ACHN (cell line): ENCODE measurements at regions not wholly inside any gene's neighbourhood (a gene's known extent, or its start where the extent isn't known, plus 50 kb on each side); places are given as distances from the start of the nearest gene placed in this dataset.
"Not testable (repeated sequence)": the region's sequence is repeated elsewhere in the genome, so short reads cannot be mapped to it uniquely, and the experiment has no call there.

Experiments
- DNase-seq: peaks from one replicate; pipeline ENCODE4 v3.0.0-alpha.2; 2015
- in situ Hi-C: cut with HindIII; loops from 2 replicates; pipeline ENCODE4 v1.10.0; 2017; ENCODE audit warnings: low sequenced_read_pairs, low pct_ligation_motif_present, low pct_unique_long_range_greater_than_20kb

GRCh38 chr11:70901951-70902521 lies 350.3 kb downstream of the SHANK2 start:
- DNase-seq: no peak
- in situ Hi-C loops: no loop called here

GRCh38 chr11:70903229-70903628 lies 349.1 kb downstream of the SHANK2 start:
- in situ Hi-C loops, DNase-seq: not testable (repeated sequence)

- in situ Hi-C loops: no loop called here
- DNase-seq: no peak
These were observed 346.3 kb downstream of the SHANK2 start for GRCh38 chr11:70906101-70906500.

- no peak for DNase-seq
- in situ Hi-C loops: no loop called here
These were observed 344.2 kb downstream of the SHANK2 start for GRCh38 chr11:70908223-70908622.

GRCh38 chr11:70910835-70911234 lies 341.5 kb downstream of the SHANK2 start:
- DNase-seq: no peak
- in situ Hi-C loops: no loop called here

- in situ Hi-C loops: no loop called here
- DNase-seq: peak; percentile 33
These were observed 340.0 kb downstream of the SHANK2 start for GRCh38 chr11:70912226-70912840.

- DNase-seq: no peak
- in situ Hi-C loops: no loop called here
These were observed 338.6 kb downstream of the SHANK2 start for GRCh38 chr11:70913715-70914231.

GRCh38 chr11:70914496-70914895 lies 337.9 kb downstream of the SHANK2 start:
- DNase-seq: no peak
- in situ Hi-C loops: no loop called here

- in situ Hi-C loops: no loop called here
- no peak for DNase-seq
These were observed 337.0 kb downstream of the SHANK2 start for GRCh38 chr11:70915158-70915985.

- DNase-seq: no peak
- in situ Hi-C loops: no loop called here
These were observed 336.0 kb downstream of the SHANK2 start for GRCh38 chr11:70916351-70916750.

- no peak for DNase-seq
- in situ Hi-C loops: no loop called here
These were observed 334.1 kb downstream of the SHANK2 start for GRCh38 chr11:70918242-70918641.

GRCh38 chr11:70921804-70922203 lies 330.6 kb downstream of the SHANK2 start:
- DNase-seq: no peak
- in situ Hi-C loops: no loop called here

- in situ Hi-C loops: no loop called here
These were observed 328.3 kb downstream of the SHANK2 start for GRCh38 chr11:70924108-70924507.

GRCh38 chr11:70925238-70925637 lies 327.1 kb downstream of the SHANK2 start:
- in situ Hi-C loops: no loop called here
- DNase-seq: no peak

More at GRCh38 chr11:70924108-70924507, 328.3 kb downstream of the SHANK2 start:
- no peak for DNase-seq

- DNase-seq: no peak
- in situ Hi-C loops: no loop called here
These were observed 325.7 kb downstream of the SHANK2 start for GRCh38 chr11:70926543-70927201.

GRCh38 chr11:70928854-70929598 lies 323.4 kb downstream of the SHANK2 start:
- in situ Hi-C loops: no loop called here
- no peak for DNase-seq

- no peak for DNase-seq
- in situ Hi-C loops: no loop called here
These were observed 322.2 kb downstream of the SHANK2 start for GRCh38 chr11:70930215-70930614.

GRCh38 chr11:70931430-70931829 lies 320.9 kb downstream of the SHANK2 start:
- no peak for DNase-seq
- in situ Hi-C loops: no loop called here
